Liver (tissue), 8 donors: ENCODE measurements at regions not wholly inside any gene's neighbourhood (a gene's known extent, or its start where the extent isn't known, plus 50 kb on each side); places are given as distances from the start of the nearest gene placed in this dataset.

Source experiments
- DNase-seq: peaks from one replicate; pipeline ENCODE4 v3.0.0-alpha.2; 2017; ENCODE audit warnings: low spot score
- H3K27ac ChIP-seq, 2 donors: one replicate each; pipeline ENCODE4 v1.7.0; 2013; ENCODE audit warnings: inconsistent platforms in 2 of 2, low read length in 2 of 2, control low read depth in 1 of 2, low read depth in 1 of 2, mild to moderate bottlenecking in 1 of 2
- H3K27me3 ChIP-seq, 4 donors: one replicate each; pipeline versions ENCODE4 v1.6.1 to v1.7.0; 2013; ENCODE audit warnings: low read length in 3 of 4, inconsistent platforms in 1 of 4, mild to moderate bottlenecking in 1 of 4, moderate library complexity in 1 of 4; ENCODE audit not compliant: control insufficient read depth in 4 of 4, insufficient read depth in 4 of 4
- H3K36me3 ChIP-seq, 4 donors: one replicate each; pipeline versions ENCODE4 v1.6.1 to v1.7.0; 2013; ENCODE audit warnings: low read length in 3 of 4, mild to moderate bottlenecking in 3 of 4, low read depth in 1 of 4, moderate library complexity in 1 of 4; ENCODE audit not compliant: control insufficient read depth in 4 of 4, insufficient read depth in 3 of 4
- H3K4me1 ChIP-seq, 4 donors: one replicate each; pipeline versions ENCODE4 v1.6.1 to v1.7.0; 2013; ENCODE audit warnings: low read length in 3 of 4, mild to moderate bottlenecking in 3 of 4, moderate library complexity in 1 of 4; ENCODE audit not compliant: control insufficient read depth in 4 of 4, insufficient read depth in 4 of 4
- H3K4me3 ChIP-seq, 3 donors: one replicate each; pipeline versions ENCODE4 v1.6.1 to v1.7.0; 2013; ENCODE audit warnings: low read length in 3 of 3, control low read depth in 1 of 3, low read depth in 1 of 3, mild to moderate bottlenecking in 1 of 3
- H3K9ac ChIP-seq, 2 donors: one replicate each; pipeline ENCODE4 v1.7.0; 2013; ENCODE audit warnings: low read length in 2 of 2, mild to moderate bottlenecking in 2 of 2, moderate library complexity in 2 of 2, control low read depth in 1 of 2, low read depth in 1 of 2
- H3K9me3 ChIP-seq, 4 donors: one replicate each; pipeline versions ENCODE4 v1.6.1 to v1.7.0; 2013; ENCODE audit warnings: low read length in 3 of 4; ENCODE audit not compliant: control insufficient read depth in 4 of 4
- FOXA1 ChIP-seq: IDR thresholded peaks from 2 replicates; pipeline ENCODE4 v1.6.1; 2016; ENCODE audit warnings: antibody characterized with exemption
- FOXA2 ChIP-seq: IDR thresholded peaks from 2 replicates; pipeline ENCODE4 v1.6.1; 2016; ENCODE audit warnings: antibody characterized with exemption
- GABPA ChIP-seq, 2 donors: IDR thresholded peaks in 1 of 2; conservative IDR thresholded peaks in 1 of 2; 2 replicates each; pipeline ENCODE4 v1.6.1; 2016; ENCODE audit warnings: antibody characterized with exemption in 2 of 2, mild to moderate bottlenecking in 1 of 2, moderate library complexity in 1 of 2
- HNF4G ChIP-seq: IDR thresholded peaks from 2 replicates; pipeline ENCODE4 v1.6.1; 2016; ENCODE audit warnings: antibody characterized with exemption
- JUND ChIP-seq, 2 donors: IDR thresholded peaks; 2 replicates each; pipeline ENCODE4 v1.6.1; 2016; ENCODE audit warnings: antibody characterized with exemption in 2 of 2
- NR2F2 ChIP-seq: IDR thresholded peaks from 2 replicates; pipeline ENCODE4 v1.6.1; 2016; ENCODE audit warnings: antibody characterized with exemption
- RAD21 ChIP-seq, 2 donors: IDR thresholded peaks; 2 replicates each; pipeline ENCODE4 v1.6.1; 2016; ENCODE audit warnings: antibody characterized with exemption in 2 of 2, mild to moderate bottlenecking in 2 of 2
- RXRA ChIP-seq, 2 donors: IDR thresholded peaks; 2 replicates each; pipeline ENCODE4 v1.6.1; 2017 to 2018; ENCODE audit warnings: antibody characterized with exemption in 2 of 2, mild to moderate bottlenecking in 1 of 2
- TAF1 ChIP-seq: conservative IDR thresholded peaks from 2 replicates; pipeline ENCODE4 v1.6.1; 2016; ENCODE audit warnings: antibody characterized with exemption, mild to moderate bottlenecking
- YY1 ChIP-seq: IDR thresholded peaks from 2 replicates; pipeline ENCODE4 v1.6.1; 2016; ENCODE audit warnings: antibody characterized with exemption, mild to moderate bottlenecking
- ZBTB33 ChIP-seq: IDR thresholded peaks from 2 replicates; pipeline ENCODE4 v1.6.1; 2016; ENCODE audit warnings: antibody characterized with exemption
- WGBS: extraction: QIAGEN DNeasy Blood & Tissue Kit; methylation state at CpG from one replicate; pipeline ENCODE4 v1.1.7; 2013; 5-methylcytosine and 5-hydroxymethylcytosine counted together
- TF ChIP-seq, protein P1 (sequence below): fragments of 150-350 bp; IDR thresholded peaks from 2 replicates; pipeline ENCODE4 v1.5.1; 2017; ENCODE audit warnings: improper control_type of control experiment, low read depth, low read length; ENCODE audit not compliant: missing input control
- TF ChIP-seq, protein P2 (sequence below): IDR thresholded peaks from 2 replicates; pipeline ENCODE4 v1.6.1; 2016; ENCODE audit warnings: antibody characterized with exemption
- TF ChIP-seq, protein P3 (sequence below): IDR thresholded peaks from 2 replicates; pipeline ENCODE4 v1.6.1; 2016; ENCODE audit warnings: antibody characterized with exemption, mild to moderate bottlenecking
- donor health status: healthy.
- donor health status: healthy.
- donor health status: healthy.
- donor health status: healthy.
- donor health status: healthy.

DNA sequence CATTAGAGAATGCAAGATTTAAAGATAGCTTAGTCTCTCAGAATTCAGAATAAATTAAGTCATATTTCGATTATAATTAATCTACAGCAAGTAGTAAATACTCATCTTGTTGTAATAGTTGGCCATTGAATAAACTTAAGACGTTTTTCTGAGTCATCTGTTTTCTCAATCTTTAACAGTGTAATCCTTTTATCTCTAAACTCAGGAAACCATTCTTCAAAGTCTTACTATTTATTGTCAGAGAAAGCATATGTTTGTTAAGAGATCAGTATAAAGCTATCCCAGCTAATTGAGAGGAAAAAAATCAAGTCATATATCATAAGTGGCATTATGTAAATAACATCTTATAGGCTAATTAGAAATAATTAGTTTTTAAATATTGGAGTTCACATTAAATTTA is 201.2 kb upstream of the ADAMTS5 start:
- H3K27ac ChIP-seq = no peak overlapping the region
- TF ChIP-seq TAF1 (no peak), NR2F2 (no peak), FOXA2 (no peak), FOXA1 (no peak)
- TF ChIP-seq, protein P1, sequence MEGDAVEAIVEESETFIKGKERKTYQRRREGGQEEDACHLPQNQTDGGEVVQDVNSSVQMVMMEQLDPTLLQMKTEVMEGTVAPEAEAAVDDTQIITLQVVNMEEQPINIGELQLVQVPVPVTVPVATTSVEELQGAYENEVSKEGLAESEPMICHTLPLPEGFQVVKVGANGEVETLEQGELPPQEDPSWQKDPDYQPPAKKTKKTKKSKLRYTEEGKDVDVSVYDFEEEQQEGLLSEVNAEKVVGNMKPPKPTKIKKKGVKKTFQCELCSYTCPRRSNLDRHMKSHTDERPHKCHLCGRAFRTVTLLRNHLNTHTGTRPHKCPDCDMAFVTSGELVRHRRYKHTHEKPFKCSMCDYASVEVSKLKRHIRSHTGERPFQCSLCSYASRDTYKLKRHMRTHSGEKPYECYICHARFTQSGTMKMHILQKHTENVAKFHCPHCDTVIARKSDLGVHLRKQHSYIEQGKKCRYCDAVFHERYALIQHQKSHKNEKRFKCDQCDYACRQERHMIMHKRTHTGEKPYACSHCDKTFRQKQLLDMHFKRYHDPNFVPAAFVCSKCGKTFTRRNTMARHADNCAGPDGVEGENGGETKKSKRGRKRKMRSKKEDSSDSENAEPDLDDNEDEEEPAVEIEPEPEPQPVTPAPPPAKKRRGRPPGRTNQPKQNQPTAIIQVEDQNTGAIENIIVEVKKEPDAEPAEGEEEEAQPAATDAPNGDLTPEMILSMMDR = no peak

DNA sequence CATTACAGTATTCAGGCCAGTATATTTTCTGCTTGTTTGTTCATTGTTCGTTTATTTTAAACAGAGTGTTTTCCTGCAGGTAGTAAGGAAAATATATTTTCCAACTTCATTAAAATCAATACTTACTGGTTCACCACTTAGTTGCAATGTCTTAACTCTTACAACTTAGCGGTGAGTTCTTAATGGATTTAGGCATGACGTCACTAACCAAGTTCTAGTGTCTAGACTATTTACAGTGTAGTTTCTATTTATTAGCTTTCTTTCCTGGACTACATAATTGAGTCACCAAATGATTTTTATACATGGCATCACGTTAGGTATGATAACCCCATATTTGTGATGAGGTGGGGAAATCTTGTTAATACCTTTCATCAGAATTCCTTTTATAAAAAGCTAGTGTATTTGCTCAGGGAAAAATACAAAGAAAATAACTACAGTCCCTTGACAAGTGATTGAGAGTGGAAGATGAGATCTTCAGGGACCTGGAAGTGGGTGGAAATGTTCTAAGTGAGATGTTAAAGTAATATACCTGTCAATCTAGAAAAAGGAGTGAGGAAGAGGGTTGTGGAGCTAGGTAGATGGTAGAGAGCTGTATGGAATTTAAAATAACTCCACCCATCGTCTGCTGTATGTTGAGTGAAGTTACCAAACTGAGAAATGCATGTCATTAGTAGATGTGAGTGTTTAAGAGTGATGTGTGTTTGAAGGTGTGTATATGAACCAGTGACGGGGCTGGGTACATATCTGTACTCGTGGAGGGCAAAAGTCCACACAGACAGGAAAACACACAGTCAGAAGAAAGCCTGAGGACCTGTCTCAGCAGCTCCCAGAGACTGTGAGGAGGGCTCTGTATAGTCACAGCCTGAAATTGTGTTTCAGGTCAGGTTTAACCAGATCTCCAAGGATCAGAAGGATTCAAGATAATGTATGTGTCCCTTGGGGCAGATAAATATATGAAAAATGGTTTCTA is 197.6 kb upstream of the ADAMTS5 start:
- no peak for TF ChIP-seq YY1
- no peak for TF ChIP-seq JUND (IDR thresholded peaks at IDR 0.05)
- TF ChIP-seq, protein P1 = no peak
- no peak for TF ChIP-seq FOXA2
- TF ChIP-seq GABPA (IDR thresholded peaks at IDR 0.05 in 1 of 2, conservative IDR thresholded peaks at IDR 0.05 in 1 of 2) = no peak
- no peak for TF ChIP-seq RAD21 (IDR thresholded peaks at IDR 0.05)
- no peak for TF ChIP-seq FOXA1
- no peak for TF ChIP-seq ZBTB33
- TF ChIP-seq, protein P2, sequence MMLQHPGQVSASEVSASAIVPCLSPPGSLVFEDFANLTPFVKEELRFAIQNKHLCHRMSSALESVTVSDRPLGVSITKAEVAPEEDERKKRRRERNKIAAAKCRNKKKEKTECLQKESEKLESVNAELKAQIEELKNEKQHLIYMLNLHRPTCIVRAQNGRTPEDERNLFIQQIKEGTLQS = no peak
- TF ChIP-seq, protein P3, sequence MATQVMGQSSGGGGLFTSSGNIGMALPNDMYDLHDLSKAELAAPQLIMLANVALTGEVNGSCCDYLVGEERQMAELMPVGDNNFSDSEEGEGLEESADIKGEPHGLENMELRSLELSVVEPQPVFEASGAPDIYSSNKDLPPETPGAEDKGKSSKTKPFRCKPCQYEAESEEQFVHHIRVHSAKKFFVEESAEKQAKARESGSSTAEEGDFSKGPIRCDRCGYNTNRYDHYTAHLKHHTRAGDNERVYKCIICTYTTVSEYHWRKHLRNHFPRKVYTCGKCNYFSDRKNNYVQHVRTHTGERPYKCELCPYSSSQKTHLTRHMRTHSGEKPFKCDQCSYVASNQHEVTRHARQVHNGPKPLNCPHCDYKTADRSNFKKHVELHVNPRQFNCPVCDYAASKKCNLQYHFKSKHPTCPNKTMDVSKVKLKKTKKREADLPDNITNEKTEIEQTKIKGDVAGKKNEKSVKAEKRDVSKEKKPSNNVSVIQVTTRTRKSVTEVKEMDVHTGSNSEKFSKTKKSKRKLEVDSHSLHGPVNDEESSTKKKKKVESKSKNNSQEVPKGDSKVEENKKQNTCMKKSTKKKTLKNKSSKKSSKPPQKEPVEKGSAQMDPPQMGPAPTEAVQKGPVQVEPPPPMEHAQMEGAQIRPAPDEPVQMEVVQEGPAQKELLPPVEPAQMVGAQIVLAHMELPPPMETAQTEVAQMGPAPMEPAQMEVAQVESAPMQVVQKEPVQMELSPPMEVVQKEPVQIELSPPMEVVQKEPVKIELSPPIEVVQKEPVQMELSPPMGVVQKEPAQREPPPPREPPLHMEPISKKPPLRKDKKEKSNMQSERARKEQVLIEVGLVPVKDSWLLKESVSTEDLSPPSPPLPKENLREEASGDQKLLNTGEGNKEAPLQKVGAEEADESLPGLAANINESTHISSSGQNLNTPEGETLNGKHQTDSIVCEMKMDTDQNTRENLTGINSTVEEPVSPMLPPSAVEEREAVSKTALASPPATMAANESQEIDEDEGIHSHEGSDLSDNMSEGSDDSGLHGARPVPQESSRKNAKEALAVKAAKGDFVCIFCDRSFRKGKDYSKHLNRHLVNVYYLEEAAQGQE = no peak
- no peak for TF ChIP-seq TAF1
- TF ChIP-seq RXRA (IDR thresholded peaks at IDR 0.05) = no peak
- TF ChIP-seq HNF4G = no peak
- TF ChIP-seq NR2F2 = no peak
- Histone ChIP-seq H3K4me3 (no peak overlapping the region), H3K36me3 (no peaks in the 10 kb centered on the region), H3K27me3 (no peaks in the 10 kb centered on the region), H3K27ac (no peak overlapping the region), H3K9ac (no peak overlapping the region), H3K4me1 (no peaks in the 10 kb centered on the region), H3K9me3 (no peaks in the 10 kb centered on the region)
- no peak for DNase-seq
- 53% methylated on average over 7 of the region's 7 CpGs for WGBS

More for the DNA sequence above, 201.2 kb upstream of the ADAMTS5 start:
- Histone ChIP-seq H3K27me3 (no peaks in the 10 kb centered on the region), H3K4me1 (no peaks in the 10 kb centered on the region), H3K4me3 (no peak overlapping the region), H3K9me3 (no peaks in the 10 kb centered on the region), H3K36me3 (no peaks in the 10 kb centered on the region), H3K9ac (no peak overlapping the region)
- 29% methylated on average over 2 of the region's 2 CpGs for WGBS
- DNase-seq = no peak
